Lung microvascular endothelial cell (primary cell): ENCODE measurements at regions not wholly inside any gene's neighbourhood (a gene's known extent, or its start where the extent isn't known, plus 50 kb on each side); places are given as distances from the start of the nearest gene placed in this dataset.
"Not testable (repeated sequence)": the region's sequence is repeated elsewhere in the genome, so short reads cannot be mapped to it uniquely, and the experiment has no call there.

ENCODE experiments used
- DNase-seq, 2 donors: peaks; one replicate each; pipeline versions ENCODE4 v3.0.0 to v3.0.0-alpha.2; 2010; ENCODE audit warnings: low read depth in 2 of 2

DNA sequence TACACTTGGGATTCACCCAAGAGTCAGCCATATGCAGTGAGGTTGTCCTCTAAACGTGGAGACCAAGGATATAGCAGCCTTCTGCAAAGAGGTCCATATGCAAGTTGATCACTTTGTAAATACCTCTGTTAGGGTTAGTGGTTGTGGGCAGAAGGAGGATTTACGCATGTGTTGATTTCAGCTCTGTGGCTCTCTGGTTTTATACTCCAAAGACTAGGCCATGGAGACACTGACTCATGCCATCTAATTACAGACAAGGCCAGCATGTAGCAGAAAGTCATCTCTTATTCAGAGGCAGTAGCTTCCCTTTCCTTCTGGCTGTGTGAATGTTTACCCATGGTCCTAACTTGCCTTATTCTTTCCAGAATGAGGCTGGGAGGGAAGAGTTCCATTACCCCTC is 140.9 kb upstream of the GOLGA6L4 start:
- DNase-seq = not testable (repeated sequence)

DNA sequence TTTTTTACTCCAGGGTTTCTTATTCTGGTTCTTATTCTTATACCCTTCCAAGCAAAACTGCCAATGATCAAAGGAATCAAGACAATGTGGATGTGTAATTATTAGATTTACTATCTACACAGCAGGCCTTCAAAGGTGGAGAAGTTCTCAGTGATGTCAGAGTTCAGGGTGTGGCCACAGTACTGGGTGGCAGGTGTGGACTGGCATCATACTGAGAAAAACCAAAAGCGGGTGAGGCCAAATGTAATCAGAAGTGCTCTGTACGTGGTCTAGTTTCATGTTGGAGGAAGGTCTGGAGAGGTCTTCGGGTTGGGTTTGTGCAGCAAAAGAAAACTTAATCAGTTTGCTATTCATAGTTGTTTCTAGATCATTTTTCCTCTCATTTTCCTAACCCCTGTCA is 138.5 kb upstream of the GOLGA6L4 start:
- not testable (repeated sequence) for DNase-seq

DNA sequence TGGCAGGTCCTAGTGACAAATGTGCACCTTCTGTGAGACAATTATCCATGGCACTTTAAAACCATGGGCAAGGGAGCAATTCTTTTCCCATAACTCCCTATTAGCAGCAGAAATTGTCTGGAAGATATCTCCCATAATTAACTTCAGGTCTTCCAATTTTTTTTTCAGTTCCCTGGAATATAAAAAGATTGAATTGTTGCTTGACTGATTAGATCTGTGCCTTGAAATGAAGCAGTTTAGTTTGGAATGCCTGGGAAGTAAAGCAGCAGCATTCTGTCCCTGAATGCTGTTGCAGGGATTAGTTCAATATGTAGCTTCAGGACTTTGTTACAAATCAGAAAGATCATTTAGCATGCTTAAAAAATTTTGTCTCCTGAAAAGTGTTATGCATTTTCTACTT is 137.0 kb upstream of the GOLGA6L4 start:
- no peak for DNase-seq

DNA sequence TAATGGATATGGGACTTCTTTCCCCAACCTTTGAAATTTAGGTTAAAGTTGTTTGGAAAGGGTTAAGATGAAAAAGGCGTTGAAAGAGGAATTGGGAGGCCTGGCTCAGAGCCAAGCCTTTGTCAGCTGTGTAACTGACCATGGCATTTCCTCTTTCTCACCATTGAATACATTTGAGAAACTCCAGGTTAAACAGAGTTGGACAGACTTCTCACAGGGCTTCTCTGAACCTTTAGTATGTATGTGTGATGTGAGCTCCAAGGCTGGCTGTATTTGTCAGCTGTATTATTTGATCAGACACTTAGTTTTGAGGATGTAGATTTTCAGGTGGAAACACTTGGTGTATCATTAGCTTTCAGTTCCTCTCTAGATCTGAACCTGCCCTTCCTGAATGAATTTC is 136.4 kb upstream of the GOLGA6L4 start:
- DNase-seq = peak; percentile 29 to 75

DNA sequence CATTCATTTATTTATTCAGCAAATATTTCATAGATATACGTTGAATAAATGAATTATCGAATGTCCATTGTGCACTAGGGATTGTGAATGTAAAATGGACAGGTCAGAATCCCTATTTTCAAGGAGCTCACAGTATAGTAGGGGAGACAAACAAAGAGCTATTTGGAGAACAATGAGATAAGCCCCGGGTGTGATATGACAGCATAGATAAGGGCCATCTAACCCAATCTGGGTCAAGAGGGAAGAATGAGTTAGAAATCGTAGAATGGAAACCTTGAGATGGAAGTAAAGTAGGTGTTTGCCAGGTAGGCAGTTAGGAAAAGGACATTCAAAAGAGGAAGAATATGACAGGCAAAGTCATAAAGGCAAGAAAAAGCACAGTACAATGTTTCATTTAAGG is 132.2 kb upstream of the GOLGA6L4 start:
- no peak for DNase-seq

DNA sequence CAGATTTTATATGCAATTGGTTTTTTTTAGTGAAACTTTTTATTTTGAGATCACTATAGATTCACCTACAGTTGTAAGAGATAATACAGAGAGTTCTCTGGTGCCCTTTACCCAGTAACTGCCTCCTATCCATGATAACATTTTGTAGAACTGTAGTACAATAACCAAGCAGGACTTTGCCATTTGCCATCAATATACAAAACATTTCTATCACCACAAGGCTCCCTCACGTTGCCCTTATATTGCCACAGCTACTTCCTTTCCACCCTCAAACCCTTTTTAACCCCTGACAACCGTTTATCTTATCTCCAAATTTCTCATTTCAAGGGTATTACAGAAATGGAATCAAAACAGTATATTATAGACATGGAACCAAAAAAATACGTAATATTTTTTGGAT is 130.7 kb upstream of the GOLGA6L4 start:
- DNase-seq = no peak

DNA sequence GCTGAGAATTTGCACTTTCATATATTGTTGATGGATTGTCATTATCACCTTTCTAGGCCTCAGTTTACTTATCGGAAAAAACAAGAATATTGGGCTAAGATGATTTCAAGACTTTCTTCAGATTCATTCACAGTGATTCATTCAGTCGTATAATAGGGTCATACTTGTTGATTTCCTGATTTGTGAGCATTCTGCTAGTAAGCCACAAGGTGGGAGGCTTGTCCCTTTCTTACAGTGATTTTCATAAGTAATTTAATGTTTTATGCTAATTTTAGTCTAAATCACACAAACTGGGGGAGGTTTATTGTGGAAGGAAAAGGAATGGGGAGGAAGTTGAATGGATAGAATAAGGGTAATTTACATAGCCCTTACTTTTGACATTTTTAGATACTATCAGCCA is 126.8 kb upstream of the GOLGA6L4 start:
- DNase-seq = peak; percentile 8 to 25

DNA sequence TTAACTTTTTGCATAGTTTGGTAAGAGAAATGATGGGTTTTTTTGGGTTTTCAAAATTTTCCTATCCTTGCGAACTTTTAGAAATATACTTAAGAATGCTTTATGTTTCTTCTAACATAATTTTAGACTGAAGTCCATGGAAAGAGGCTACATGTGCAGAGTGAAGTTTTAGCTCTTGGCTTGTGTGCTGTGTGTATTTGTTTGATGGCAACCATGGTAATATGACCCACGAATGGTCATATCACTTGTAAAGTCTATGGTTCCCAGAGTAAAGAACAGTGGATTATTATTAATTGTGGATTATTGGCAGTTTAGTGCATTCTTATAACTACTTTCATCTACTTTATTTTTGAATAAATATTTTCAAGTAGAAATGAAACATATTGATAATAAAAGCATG is 124.0 kb upstream of the GOLGA6L4 start:
- DNase-seq = no peak

DNA sequence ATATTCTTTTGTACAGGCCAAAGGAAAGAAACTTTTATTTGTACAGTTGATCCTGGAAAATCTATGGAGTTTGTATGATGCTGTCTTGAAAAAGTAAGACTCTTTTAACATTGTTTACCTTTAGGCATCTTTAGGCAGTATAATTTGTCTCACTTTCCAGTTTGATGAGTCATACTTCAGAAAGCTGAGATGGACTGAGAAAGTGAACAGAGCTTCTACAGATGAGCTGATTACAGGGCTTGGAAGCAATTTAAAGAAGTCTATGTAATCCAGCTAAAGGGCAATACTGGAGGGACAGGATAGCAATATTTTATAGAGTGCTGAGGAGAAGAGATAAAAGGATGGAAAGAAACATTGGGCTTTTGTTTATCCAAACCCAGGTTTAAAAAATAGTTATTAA is 123.5 kb upstream of the GOLGA6L4 start:
- no peak for DNase-seq

DNA sequence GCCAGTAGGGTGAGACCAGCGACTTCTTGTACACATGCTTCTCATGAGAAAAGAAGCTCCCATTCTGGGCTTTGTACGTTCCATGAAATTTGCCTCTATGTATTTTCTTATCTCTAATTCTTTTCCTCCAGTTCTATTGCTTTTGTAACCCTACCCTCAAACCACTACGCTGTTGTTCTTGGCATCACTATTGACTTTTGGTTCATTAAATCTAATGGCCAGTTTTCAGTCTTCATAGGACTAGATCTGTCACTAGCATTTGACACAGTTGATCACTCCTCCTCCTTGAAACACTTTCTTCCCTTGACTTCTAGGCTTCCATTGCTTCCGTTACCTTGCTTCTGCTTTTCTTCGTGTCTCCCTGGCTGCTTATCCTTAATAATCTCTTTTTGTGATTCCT is 121.7 kb upstream of the GOLGA6L4 start:
- DNase-seq = no peak

DNA sequence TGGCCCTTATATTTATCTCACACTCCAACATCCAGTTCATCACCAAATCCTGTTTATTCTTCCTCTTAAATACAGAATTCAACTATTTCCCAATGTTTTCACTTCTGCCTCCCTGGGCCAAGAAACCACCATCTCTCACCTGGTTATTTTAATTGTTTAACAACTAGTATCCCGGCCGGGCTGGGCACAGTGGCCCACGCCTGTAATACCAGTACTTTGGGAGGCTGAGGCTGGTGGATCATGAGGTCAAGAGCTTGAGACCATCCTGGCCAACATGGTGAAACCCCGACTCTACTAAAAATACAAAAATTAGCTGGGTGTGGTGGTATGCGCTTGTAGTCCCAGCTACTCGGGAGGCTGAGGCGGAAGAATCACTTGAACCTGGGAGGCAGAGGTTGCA is 120.9 kb upstream of the GOLGA6L4 start:
- DNase-seq = not testable (repeated sequence)

DNA sequence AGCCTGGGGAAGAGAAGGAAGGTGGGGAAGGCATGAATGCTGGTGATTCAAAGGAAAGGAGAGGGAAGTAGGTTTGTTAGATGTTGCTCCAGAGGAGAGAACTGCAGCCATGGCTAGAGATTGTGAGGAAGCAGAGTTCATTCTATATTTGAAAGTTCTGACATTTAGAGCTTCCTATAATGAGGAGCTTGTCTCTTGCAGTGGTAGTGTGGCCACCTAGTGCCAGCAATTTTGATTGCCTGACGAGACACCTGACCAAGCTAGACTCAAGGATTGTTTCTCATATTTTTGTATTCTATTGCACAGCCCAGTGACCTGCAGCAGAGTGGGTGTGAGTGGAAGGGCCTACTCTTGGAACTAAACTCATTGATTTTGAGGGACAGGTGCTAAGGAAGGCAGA is 116.2 kb upstream of the GOLGA6L4 start:
- peak in 1 of 2 donors; percentile 22 for DNase-seq

DNA sequence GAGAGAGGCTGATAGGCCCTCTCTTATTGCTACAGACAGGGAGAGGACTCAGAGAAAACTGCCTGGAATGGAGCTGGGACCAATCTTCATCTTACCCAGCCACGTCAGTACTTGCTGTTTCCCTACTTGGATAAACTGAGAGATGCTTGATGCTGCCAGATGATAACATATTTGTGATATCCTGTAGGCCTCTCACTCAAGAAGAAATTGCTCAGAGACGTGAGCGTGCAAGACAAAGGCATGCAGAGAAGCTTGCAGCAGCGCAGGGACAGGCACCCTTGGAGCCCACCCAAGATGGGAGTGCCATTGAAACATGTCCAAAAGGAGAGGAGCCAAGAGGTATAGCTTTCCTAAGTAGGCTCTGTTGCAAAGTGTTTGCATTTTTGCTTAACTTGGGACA is 114.7 kb upstream of the GOLGA6L4 start:
- DNase-seq = not testable (repeated sequence)

DNA sequence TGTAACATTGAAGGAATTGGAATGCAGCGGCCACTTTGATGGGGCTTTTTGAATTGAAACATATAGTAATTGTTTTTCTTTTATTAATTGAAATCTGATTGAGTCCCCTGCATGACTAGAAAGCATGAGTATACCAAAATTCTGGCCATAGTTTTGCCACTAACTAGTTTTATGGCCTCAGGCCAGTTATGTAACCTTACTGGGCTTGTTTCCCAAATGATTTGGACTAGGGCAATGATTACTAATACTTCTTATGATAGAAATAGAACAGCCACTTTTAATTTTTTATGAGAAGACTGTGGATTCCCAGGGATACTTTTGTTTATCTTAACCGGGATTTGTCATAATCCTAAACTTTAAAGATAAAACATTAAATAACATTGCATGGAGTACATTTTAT is 106.9 kb upstream of the GOLGA6L4 start:
- not testable (repeated sequence) for DNase-seq

DNA sequence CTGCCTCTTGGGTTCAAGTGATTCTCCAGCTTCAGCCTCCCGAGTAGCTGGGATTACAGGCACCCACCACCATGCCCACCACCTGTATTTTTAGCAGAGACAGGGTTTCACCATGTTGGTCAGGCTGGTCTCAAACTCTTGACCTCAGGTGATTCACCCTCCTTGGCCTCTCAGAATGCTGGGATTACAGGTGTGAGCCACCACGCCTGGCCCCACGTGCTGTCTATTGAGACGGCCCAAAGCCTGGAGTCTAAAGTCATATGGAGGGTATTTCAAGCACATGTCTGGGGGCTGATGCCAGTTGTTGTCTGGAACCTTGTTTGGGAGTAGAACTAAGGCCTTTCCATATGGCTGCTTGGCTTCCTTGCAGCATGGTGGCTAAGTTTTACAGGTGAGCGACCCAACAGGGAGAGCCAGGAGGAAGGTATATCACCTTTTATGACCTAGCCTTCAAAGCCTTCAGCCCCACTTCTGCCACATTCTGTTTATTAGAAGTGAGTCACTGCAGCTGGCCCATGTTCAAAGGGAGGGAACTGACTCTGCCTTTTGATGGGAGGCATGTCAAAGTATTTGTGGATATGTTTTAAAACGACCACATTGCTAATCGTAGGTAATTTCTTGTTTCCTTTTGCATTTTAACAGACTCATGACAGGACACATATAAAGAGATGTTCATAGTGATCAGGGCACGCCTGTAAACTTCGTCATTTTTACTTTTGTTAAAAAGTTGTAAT is 105.3 kb upstream of the GOLGA6L4 start:
- DNase-seq = not testable (repeated sequence)

DNA sequence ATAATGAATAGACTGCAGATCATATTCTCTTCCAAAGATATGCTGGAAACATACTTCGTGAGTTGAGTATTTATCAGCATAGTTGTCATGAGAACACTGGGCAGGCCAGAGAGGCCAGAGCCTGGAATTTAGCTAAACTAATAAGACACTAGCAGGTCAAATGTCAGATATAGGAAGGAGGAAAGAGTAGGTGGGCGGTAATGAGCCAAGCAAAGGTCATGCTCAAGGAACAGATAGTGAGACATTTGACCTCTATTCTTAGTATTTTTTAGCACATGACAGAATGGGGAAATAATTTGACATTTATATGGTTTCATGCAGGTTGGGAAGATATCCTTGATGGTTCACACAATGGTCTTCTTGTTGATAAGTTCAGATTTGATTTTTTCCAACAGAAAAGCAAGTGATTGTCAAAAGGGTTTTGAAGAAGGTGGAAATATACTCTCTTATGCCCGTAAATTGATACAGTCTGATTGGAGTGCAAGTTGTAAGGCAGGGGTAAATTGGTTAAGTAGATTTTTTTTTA is 99.6 kb upstream of the GOLGA6L4 start:
- not testable (repeated sequence) for DNase-seq

DNA sequence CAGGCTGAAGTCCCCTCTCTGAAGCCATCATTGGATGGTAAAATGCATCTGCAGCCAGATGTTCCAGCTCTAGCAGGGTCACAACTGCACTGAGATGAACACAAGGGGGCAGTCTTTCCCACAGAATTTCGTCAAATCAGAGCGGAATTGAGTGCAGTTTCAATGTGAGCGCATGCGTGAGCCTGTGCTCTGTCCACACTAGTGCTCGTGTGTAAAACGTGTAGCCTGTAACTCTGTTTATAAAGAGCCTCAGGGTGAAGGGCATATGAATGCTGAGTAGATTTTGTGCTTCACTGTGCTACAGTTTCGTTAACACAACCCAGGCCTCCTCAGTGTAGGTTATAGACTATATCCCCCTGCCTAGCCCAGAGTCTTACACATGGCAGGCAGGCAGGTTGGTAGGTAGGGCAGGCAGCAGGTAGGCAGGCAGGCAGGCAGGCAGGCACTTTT is 92.7 kb upstream of the GOLGA6L4 start:
- DNase-seq = peak; percentile 79 to 88

DNA sequence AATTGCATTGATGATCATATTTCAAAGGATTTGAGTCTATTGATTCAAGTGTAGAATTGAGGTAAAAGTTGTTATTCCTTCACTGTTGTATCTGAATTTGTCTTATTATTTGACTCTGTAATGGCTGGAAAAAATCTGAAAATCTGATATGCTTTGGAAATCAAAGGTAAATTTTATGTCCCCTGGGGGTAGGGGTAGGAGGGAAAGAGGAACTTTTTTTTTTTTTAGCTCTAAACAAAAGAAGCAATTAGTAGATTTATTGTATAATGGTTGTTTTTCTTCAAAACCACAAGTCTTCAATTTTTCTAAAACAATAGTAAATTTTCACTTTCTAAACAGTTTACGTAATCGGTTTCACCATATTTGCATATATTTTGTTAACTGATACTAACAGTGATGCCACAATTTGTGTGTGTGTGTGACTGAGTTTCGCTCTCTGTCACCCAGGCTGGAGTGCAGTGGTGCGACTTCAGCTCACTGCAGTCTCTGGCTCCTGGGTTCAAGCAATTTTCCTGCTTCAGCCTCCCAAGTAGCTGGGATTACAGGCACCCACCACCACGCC is 91.7 kb upstream of the GOLGA6L4 start:
- no peak for DNase-seq

DNA sequence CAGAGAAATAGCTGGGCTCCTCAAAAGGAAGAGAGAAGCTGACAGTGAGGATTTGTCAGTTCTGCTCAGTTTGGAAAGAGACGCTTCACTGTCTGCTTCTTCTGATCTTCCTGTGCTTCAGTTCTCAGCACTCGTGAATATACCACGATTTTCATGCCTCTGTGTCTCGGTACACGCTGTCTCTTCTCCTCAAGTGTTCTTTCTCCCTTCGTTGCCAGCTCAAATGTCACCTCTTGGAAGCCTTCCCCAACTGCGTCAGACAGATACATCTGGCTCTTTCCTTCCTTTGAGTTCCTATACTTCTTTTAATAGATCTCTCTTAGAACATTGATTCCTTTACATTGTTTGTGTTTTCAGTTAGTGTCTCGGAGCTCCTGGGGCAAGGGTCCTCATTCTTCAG is 90.6 kb upstream of the GOLGA6L4 start:
- not testable (repeated sequence) for DNase-seq

DNA sequence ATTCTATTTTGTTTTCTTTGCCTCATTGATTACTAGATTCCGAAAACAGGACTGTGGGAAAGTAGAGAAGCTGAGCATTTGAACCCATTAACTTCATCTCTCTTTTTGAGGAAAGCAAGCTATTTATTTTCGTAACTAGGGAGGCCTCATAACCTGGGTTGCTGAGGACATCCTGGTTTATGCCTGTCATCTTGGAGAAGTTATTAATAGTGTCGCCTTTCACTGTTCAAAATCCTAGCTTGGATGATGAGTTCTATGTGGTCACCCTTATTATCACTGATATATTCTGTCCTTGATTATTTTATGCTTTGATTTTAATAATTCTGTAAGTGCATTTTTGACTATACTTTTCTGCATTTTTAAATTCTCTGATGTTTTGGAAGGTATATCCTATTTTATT is 89.3 kb upstream of the GOLGA6L4 start:
- not testable (repeated sequence) for DNase-seq

DNA sequence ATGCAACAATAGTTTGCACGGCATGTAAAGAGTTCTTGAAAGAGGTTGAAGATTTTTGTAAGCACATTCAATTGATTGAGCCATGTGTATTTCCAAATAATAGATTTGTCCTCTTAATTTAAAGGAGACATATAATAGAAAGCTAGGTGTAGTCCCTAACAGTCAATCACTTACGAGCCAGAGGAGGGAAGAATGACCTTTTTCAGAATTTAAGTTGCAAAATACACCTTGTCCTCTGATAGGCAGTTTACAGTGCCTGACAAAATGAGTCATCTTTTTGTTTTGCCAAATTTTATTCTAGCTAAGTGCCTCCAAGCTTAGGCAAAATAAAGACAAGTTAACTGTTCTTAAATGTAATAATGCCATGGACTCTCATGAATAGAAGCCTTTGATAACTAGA is 88.3 kb upstream of the GOLGA6L4 start:
- not testable (repeated sequence) for DNase-seq

DNA sequence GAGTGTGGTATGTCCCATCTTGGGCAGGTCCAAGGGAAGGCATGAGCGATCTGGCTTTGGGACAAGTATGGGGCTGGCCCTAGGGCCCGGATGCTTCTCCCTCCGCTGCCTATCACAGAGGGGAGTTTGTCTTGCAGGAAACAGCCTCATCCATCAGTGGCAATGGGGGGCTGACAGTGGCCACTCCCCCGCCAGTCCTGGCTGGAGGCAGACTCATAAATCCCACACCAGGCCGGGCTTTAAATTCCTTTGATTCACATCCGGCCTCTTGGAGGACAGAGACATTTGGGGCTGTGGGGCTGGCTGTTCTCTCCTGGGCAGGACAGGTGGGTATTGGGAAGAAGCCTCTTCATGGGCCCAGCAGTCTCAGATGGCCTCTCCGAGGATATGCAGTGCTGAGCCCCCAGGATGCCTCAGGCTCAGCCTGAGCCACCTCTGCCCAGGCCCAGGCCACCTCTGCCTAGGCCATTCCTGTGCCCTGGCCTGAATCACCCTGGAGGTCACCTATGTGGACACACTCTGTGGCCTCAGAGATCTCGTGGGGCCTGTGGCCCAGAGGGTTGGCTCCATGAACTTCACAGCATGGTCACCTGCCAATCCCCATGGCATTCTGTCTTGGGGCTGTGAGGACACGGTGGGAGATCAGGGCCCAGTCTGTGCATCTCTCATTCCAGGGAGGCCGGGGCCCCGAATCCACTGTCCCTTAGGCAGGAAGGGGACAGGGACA is 84.2 kb upstream of the GOLGA6L4 start:
- no peak for DNase-seq
